Kidney (tissue), 13 donors: ENCODE measurements at regions not wholly inside any gene's neighbourhood (a gene's known extent, or its start where the extent isn't known, plus 50 kb on each side); places are given as distances from the start of the nearest gene placed in this dataset.
A peak's percentile ranks its signal among the peaks of the same experiment; 100 is the strongest.

Experiments
- DNase-seq, 5 donors: peaks; one replicate each; pipeline ENCODE4 v3.0.0-alpha.2; 2013 to 2020
- FAIRE-seq: peaks from 2 replicates; lab custom pipeline; 2012; peaks lifted over from hg19 to GRCh38; lab: Jason Lieb, UNC
- H3K27ac ChIP-seq, 2 donors: one replicate each; pipeline ENCODE4 v1.7.0; 2013; ENCODE audit warnings: low read depth in 2 of 2, low read length in 2 of 2, inconsistent platforms in 1 of 2
- H3K27me3 ChIP-seq: one replicate; pipeline ENCODE4 v1.7.1; 2013; ENCODE audit warnings: low read length, inconsistent platforms; ENCODE audit not compliant: control insufficient read depth, insufficient read depth
- H3K36me3 ChIP-seq, 3 donors: one replicate each; pipeline versions ENCODE4 v1.7.0 to v1.7.1; 2013; ENCODE audit warnings: low read length in 3 of 3, control low read depth in 1 of 3, inconsistent platforms in 1 of 3; ENCODE audit not compliant: insufficient read depth in 3 of 3, control insufficient read depth in 2 of 3
- H3K4me1 ChIP-seq, 3 donors: one replicate each; pipeline versions ENCODE4 v1.7.0 to v1.7.1; 2013; ENCODE audit warnings: low read length in 3 of 3, inconsistent platforms in 1 of 3, low read depth in 1 of 3; ENCODE audit not compliant: control insufficient read depth in 2 of 3, insufficient read depth in 2 of 3
- H3K4me3 ChIP-seq, 3 donors: one replicate each; pipeline versions ENCODE4 v1.7.0 to v1.8.1; 2013; ENCODE audit warnings: low read length in 3 of 3, control low read depth in 1 of 3, inconsistent platforms in 1 of 3
- H3K9ac ChIP-seq, 3 donors: one replicate each; pipeline versions ENCODE4 v1.7.0 to v1.7.1; 2013; ENCODE audit warnings: low read length in 3 of 3, control low read depth in 1 of 3, inconsistent platforms in 1 of 3
- H3K9me3 ChIP-seq, 3 donors: one replicate each; pipeline versions ENCODE4 v1.7.0 to v1.7.1; 2013; ENCODE audit warnings: low read length in 3 of 3, control low read depth in 1 of 3, inconsistent platforms in 1 of 3; ENCODE audit not compliant: control insufficient read depth in 2 of 3, insufficient read depth in 1 of 3
- CTCF ChIP-seq: IDR thresholded peaks from 3 replicates; pipeline ENCODE4 v1.5.1; 2012; ENCODE audit warnings: mild to moderate bottlenecking, moderate library complexity, borderline replicate concordance; ENCODE audit not compliant: insufficient read depth; ENCODE audit errors: extremely low read depth
- intact Hi-C: fragments of 100-400 bp; cut with DNase I; formaldehyde crosslinking; loops from one replicate; pipeline ENCODE4 v1.11.1; 2022
- donor health status: control.
- donor health status: control.
- donor health status: control.
- donor health status: control.
- donor health status: control.
- donor health status: DM: yes; HTN: yes; CAD: no.
- donor health status: Normal renal cell carcinoma (clear cell type).

GRCh38 chr12:92077530-92077929 lies 68.1 kb downstream of the BTG1 start:
- H3K27me3 ChIP-seq: no peaks in the 10 kb centered on the region
- FAIRE-seq: no peak
- peaks cover 0 to 7% (median 0%) of the 10 kb centered on the region in 3 donors for H3K4me1 ChIP-seq
- intact Hi-C loops: no loop called here
- H3K36me3 ChIP-seq: no peaks in the 10 kb centered on the region
- DNase-seq: no peak
- no peak overlapping the region for H3K9ac ChIP-seq
- no peak overlapping the region for H3K27ac ChIP-seq
- TF ChIP-seq CTCF: no peak
- no peak overlapping the region for H3K4me3 ChIP-seq
- no peaks in the 10 kb centered on the region for H3K9me3 ChIP-seq

GRCh38 chr12:92076101-92076500 lies 69.5 kb downstream of the BTG1 start:
- Histone ChIP-seq H3K27me3 (no peaks in the 10 kb centered on the region), H3K4me3 (no peak overlapping the region), H3K9ac (no peak overlapping the region), H3K4me1 (peaks cover 0 to 7% (median 2%) of the 10 kb centered on the region in 3 donors), H3K27ac (no peak overlapping the region), H3K9me3 (no peaks in the 10 kb centered on the region), H3K36me3 (no peaks in the 10 kb centered on the region)
- FAIRE-seq: no peak
- intact Hi-C loops: no loop called here
- TF ChIP-seq CTCF: no peak
- DNase-seq: no peak

- no peaks in the 10 kb centered on the region for H3K36me3 ChIP-seq
- no peaks in the 10 kb centered on the region for H3K27me3 ChIP-seq
- FAIRE-seq (no peak), DNase-seq (peak in 3 of 5 donors; percentile 23 to 44 (median 38))
- peaks cover 0 to 7% (median 2%) of the 10 kb centered on the region in 3 donors for H3K4me1 ChIP-seq
- no peaks in the 10 kb centered on the region for H3K9me3 ChIP-seq
- no peak for TF ChIP-seq CTCF
- H3K4me3 ChIP-seq: no peak overlapping the region
- H3K27ac ChIP-seq: no peak overlapping the region
- intact Hi-C loops: no loop called here
- no peak overlapping the region for H3K9ac ChIP-seq
These were observed 70.2 kb downstream of the BTG1 start for GRCh38 chr12:92075425-92075914.

GRCh38 chr12:92074889-92075288 lies 70.8 kb downstream of the BTG1 start:
- Histone ChIP-seq H3K4me3 (no peak overlapping the region), H3K27me3 (no peaks in the 10 kb centered on the region), H3K27ac (no peak overlapping the region), H3K9me3 (no peaks in the 10 kb centered on the region), H3K4me1 (peaks cover 0 to 10% (median 2%) of the 10 kb centered on the region in 3 donors), H3K9ac (no peak overlapping the region), H3K36me3 (no peaks in the 10 kb centered on the region)
- intact Hi-C loops: no loop called here
- DNase-seq (no peak), FAIRE-seq (no peak)
- no peak for TF ChIP-seq CTCF
